HPDE6-E6E7 (cell line): ENCODE measurements at regions not wholly inside any gene's neighbourhood (a gene's known extent, or its start where the extent isn't known, plus 50 kb on each side); places are given as distances from the start of the nearest gene placed in this dataset.
"Not testable (repeated sequence)": the region's sequence is repeated elsewhere in the genome, so short reads cannot be mapped to it uniquely, and the experiment has no call there.

ENCODE experiments used
- DNase-seq: peaks from one replicate; pipeline ENCODE4 v3.0.0; 2011; ENCODE audit warnings: missing footprints; ENCODE audit errors: extremely low spot score

GRCh38 chr12:75872762-75873161 is 158.8 kb downstream of the PHLDA1 start:
- no peak for DNase-seq

- no peak for DNase-seq
Measured at GRCh38 chr12:75870878-75871277, 160.7 kb downstream of the PHLDA1 start.

GRCh38 chr12:75868501-75868900 is 163.1 kb downstream of the PHLDA1 start:
- DNase-seq, result no peak

- no peak for DNase-seq
Measured at GRCh38 chr12:75865315-75865714, 166.3 kb downstream of the PHLDA1 start.

- no peak for DNase-seq
Measured at GRCh38 chr12:75864161-75864560, 167.4 kb downstream of the PHLDA1 start.

- no peak for DNase-seq
Measured at GRCh38 chr12:75863533-75863932, 168.0 kb downstream of the PHLDA1 start.

- DNase-seq, result peak; percentile 38
Measured at GRCh38 chr12:75862692-75863471, 168.7 kb downstream of the PHLDA1 start.

- no peak for DNase-seq
Measured at GRCh38 chr12:75859868-75860267, 171.7 kb downstream of the PHLDA1 start.

- no peak for DNase-seq
Measured at GRCh38 chr12:75856235-75856634, 175.3 kb downstream of the PHLDA1 start.

GRCh38 chr12:75855360-75855759 is 176.2 kb downstream of the PHLDA1 start:
- no peak for DNase-seq

GRCh38 chr12:75854681-75855309 is 176.8 kb downstream of the PHLDA1 start:
- DNase-seq, result no peak

GRCh38 chr12:75854137-75854536 is 177.4 kb downstream of the PHLDA1 start:
- DNase-seq, result not testable (repeated sequence)

GRCh38 chr12:75853626-75854025 is 177.9 kb downstream of the PHLDA1 start:
- DNase-seq, result no peak

- no peak for DNase-seq
Measured at GRCh38 chr12:75852956-75853355, 178.6 kb downstream of the PHLDA1 start.

- peak; percentile 59 for DNase-seq
Measured at GRCh38 chr12:75852143-75852542, 179.4 kb downstream of the PHLDA1 start.

- peak; percentile 38 for DNase-seq
Measured at GRCh38 chr12:75850721-75851462, 180.7 kb downstream of the PHLDA1 start.

GRCh38 chr12:75848961-75849360 is 182.6 kb downstream of the PHLDA1 start:
- no peak for DNase-seq

- no peak for DNase-seq
Measured at GRCh38 chr12:75848431-75848925, 183.1 kb downstream of the PHLDA1 start.

GRCh38 chr12:75846102-75846501 is 185.5 kb downstream of the PHLDA1 start:
- DNase-seq, result no peak

- DNase-seq, result no peak
Measured at GRCh38 chr12:75844985-75845384, 186.6 kb downstream of the PHLDA1 start.

- no peak for DNase-seq
Measured at GRCh38 chr12:75844049-75844770, 187.4 kb downstream of the PHLDA1 start.

GRCh38 chr12:75842090-75842489 is 189.5 kb downstream of the PHLDA1 start:
- DNase-seq, result no peak
